ENCODE measurements at regions not wholly inside any gene's neighbourhood (a gene's known extent, or its start where the extent isn't known, plus 50 kb on each side); places are given as distances from the start of the nearest gene placed in this dataset.
"Not testable (repeated sequence)": the region's sequence is repeated elsewhere in the genome, so short reads cannot be mapped to it uniquely, and the experiment has no call there.

- CTCF ChIA-PET = no interaction called here
- Histone ChIP-seq H3K4me3 (ENCODE audit: low read depth, low read length) (no peak overlapping the region), H3K27me3 (ENCODE audit: control insufficient read depth, insufficient read depth, low read length) (no peaks in the 10 kb centered on the region), H3K36me3 (ENCODE audit: control insufficient read depth, insufficient read depth, low read length) (no peaks in the 10 kb centered on the region)
- POLR2A ChIA-PET = no interaction called here
- TF ChIP-seq, protein P1, sequence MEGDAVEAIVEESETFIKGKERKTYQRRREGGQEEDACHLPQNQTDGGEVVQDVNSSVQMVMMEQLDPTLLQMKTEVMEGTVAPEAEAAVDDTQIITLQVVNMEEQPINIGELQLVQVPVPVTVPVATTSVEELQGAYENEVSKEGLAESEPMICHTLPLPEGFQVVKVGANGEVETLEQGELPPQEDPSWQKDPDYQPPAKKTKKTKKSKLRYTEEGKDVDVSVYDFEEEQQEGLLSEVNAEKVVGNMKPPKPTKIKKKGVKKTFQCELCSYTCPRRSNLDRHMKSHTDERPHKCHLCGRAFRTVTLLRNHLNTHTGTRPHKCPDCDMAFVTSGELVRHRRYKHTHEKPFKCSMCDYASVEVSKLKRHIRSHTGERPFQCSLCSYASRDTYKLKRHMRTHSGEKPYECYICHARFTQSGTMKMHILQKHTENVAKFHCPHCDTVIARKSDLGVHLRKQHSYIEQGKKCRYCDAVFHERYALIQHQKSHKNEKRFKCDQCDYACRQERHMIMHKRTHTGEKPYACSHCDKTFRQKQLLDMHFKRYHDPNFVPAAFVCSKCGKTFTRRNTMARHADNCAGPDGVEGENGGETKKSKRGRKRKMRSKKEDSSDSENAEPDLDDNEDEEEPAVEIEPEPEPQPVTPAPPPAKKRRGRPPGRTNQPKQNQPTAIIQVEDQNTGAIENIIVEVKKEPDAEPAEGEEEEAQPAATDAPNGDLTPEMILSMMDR (IDR thresholded peaks at IDR 0.05; ENCODE audit: insufficient read depth, low read depth, low read length) = no peak
- DNase-seq (ENCODE audit: low read depth) = no peak
Measured at GRCh38 chrX:122119361-122119760, 1064.7 kb upstream of the GRIA3 start.

DNA sequence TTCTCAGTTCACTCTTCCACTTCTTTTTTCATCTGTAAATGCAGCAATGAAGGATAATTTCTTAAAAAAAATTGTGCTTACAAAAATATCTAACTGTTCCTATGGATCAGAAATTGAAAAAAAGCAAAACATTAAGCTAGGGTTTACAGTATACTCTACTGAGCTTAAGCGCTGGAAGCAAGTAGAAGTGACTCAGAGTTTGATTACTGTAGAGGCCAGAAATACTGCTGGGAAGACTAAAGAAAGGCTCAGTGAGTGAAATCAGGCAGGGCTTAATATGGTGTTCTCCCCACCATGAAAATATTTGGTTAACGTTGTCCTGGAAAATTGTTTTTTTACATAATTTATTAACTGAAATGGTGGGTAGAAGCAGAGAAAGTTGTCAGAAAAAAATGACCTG is 1061.8 kb upstream of the GRIA3 start:
- Histone ChIP-seq H3K36me3 (ENCODE audit: control insufficient read depth, insufficient read depth, low read length) (no peaks in the 10 kb centered on the region), H3K4me3 (ENCODE audit: low read depth, low read length) (no peak overlapping the region), H3K27me3 (ENCODE audit: control insufficient read depth, insufficient read depth, low read length) (no peaks in the 10 kb centered on the region)
- TF ChIP-seq, protein P1 (IDR thresholded peaks at IDR 0.05; ENCODE audit: insufficient read depth, low read depth, low read length) = no peak
- POLR2A ChIA-PET = no interaction called here
- DNase-seq (ENCODE audit: low read depth) = no peak
- CTCF ChIA-PET = no interaction called here

DNA sequence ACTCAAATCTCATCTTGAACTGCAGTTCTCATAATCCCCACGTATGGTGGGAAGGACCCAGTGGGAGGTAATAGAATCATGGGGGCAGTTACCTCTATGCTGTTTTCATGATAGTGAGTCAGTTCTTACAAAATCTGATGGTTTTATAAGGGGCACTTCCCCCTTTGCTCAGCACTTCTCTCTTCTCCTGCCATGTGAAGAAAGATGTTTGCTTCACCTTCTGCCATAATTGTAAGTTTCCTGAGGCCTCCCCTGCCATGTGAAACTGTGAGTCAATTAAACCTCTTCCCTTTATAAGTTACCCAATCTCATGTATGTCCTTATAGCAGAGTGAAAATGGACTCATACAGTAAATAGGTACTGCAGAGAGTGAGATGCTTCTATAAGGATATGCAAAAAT is 1050.6 kb upstream of the GRIA3 start:
- H3K27me3 ChIP-seq (ENCODE audit: control insufficient read depth, insufficient read depth, low read length) = no peaks in the 10 kb centered on the region
- H3K36me3 ChIP-seq (ENCODE audit: control insufficient read depth, insufficient read depth, low read length) = no peaks in the 10 kb centered on the region
- ChIA-PET CTCF (no interaction called here), POLR2A (no interaction called here)
- H3K4me3 ChIP-seq (ENCODE audit: low read depth, low read length) = no peak overlapping the region
- no peak for DNase-seq (ENCODE audit: low read depth)
- TF ChIP-seq, protein P1 (IDR thresholded peaks at IDR 0.05; ENCODE audit: insufficient read depth, low read depth, low read length) = no peak

GRCh38 chrX:122134291-122134690 is 1049.8 kb upstream of the GRIA3 start:
- Histone ChIP-seq H3K36me3 (ENCODE audit: control insufficient read depth, insufficient read depth, low read length) (no peaks in the 10 kb centered on the region), H3K4me3 (ENCODE audit: low read depth, low read length) (no peak overlapping the region), H3K27me3 (ENCODE audit: control insufficient read depth, insufficient read depth, low read length) (no peaks in the 10 kb centered on the region)
- TF ChIP-seq, protein P1 (IDR thresholded peaks at IDR 0.05; ENCODE audit: insufficient read depth, low read depth, low read length) = no peak
- ChIA-PET CTCF (no interaction called here), POLR2A (no interaction called here)
- DNase-seq (ENCODE audit: low read depth) = peak; percentile 1

DNA sequence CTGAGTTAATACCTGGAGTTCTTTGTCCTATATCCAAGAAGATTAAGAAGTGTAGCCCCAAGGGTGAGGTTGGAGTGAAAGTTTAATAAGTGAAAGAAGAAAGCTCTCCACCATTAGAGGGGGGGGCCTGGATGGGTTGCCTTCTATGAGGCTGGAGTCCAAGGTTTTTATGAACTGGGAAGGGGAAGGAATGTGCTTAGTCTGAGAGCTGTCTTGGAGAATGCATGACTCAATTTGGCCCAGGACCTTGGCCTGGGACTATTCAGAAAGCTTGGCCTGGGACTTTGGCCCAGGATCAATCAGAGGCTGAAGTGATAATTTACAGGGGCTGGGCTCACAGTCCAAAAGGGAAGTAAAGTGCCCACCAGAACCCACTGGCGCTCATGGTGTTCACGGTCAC is 1049.0 kb upstream of the GRIA3 start:
- ChIA-PET CTCF (no interaction called here), POLR2A (no interaction called here)
- H3K36me3 ChIP-seq (ENCODE audit: control insufficient read depth, insufficient read depth, low read length) = no peaks in the 10 kb centered on the region
- no peak overlapping the region for H3K4me3 ChIP-seq (ENCODE audit: low read depth, low read length)
- H3K27me3 ChIP-seq (ENCODE audit: control insufficient read depth, insufficient read depth, low read length) = no peaks in the 10 kb centered on the region
- TF ChIP-seq, protein P1 (IDR thresholded peaks at IDR 0.05; ENCODE audit: insufficient read depth, low read depth, low read length) = no peak
- no peak for DNase-seq (ENCODE audit: low read depth)

- POLR2A ChIA-PET; CTCF ChIA-PET; H3K4me3 ChIP-seq (ENCODE audit: low read depth, low read length); H3K27me3 ChIP-seq (ENCODE audit: control insufficient read depth, insufficient read depth, low read length); H3K36me3 ChIP-seq (ENCODE audit: control insufficient read depth, insufficient read depth, low read length); DNase-seq (ENCODE audit: low read depth): not testable (repeated sequence)
Measured at GRCh38 chrX:122140219-122140618, 1043.9 kb upstream of the GRIA3 start.
